Mesendoderm (in vitro differentiated cells): ENCODE measurements at regions not wholly inside any gene's neighbourhood (a gene's known extent, or its start where the extent isn't known, plus 50 kb on each side); places are given as distances from the start of the nearest gene placed in this dataset.
A peak's percentile ranks its signal among the peaks of the same experiment; 100 is the strongest.

ENCODE experiments used
- DNase-seq: peaks from one replicate; pipeline ENCODE4 v3.0.0; 2013
- H2AK5ac ChIP-seq: 2 replicates; pipeline ENCODE4 v1.6.1; 2013; ENCODE audit warnings: low read length, inconsistent platforms
- H2BK120ac ChIP-seq: 2 replicates; pipeline ENCODE4 v1.6.1; 2013; ENCODE audit warnings: low read depth, mild to moderate bottlenecking, low read length, moderate library complexity, mixed read lengths
- H2BK15ac ChIP-seq: replicated peaks from 2 replicates; pipeline ENCODE4 v1.6.1; 2013; ENCODE audit warnings: low read depth, mild to moderate bottlenecking, moderate library complexity
- H2BK5ac ChIP-seq: 2 replicates; pipeline ENCODE4 v1.6.1; 2013; ENCODE audit warnings: low read length, inconsistent platforms
- H3K18ac ChIP-seq: 2 replicates; pipeline ENCODE4 v1.6.1; 2013; ENCODE audit warnings: mild to moderate bottlenecking, low read length, mixed read lengths
- H3K23ac ChIP-seq: one replicate; pipeline ENCODE4 v1.6.1; 2013; ENCODE audit warnings: low read length
- H3K27ac ChIP-seq: 2 replicates; pipeline ENCODE4 v1.5.1; 2013; ENCODE audit warnings: low read depth, mild to moderate bottlenecking, inconsistent platforms, low read length, moderate library complexity
- H3K27me3 ChIP-seq: 2 replicates; pipeline ENCODE4 v1.6.1; 2013; ENCODE audit warnings: low read length, control low read depth, mild to moderate bottlenecking, inconsistent platforms; ENCODE audit not compliant: insufficient read depth, poor library complexity
- H3K36me3 ChIP-seq: 2 replicates; pipeline ENCODE4 v1.6.1; 2013; ENCODE audit warnings: low read length, inconsistent platforms; ENCODE audit not compliant: control insufficient read depth, insufficient read depth
- H3K4ac ChIP-seq: one replicate; pipeline ENCODE4 v1.6.1; 2013; ENCODE audit warnings: low read depth, mild to moderate bottlenecking, low read length, moderate library complexity
- H3K4me1 ChIP-seq: 2 replicates; pipeline ENCODE4 v1.6.1; 2013; ENCODE audit warnings: low read depth, low read length, inconsistent platforms; ENCODE audit not compliant: control insufficient read depth
- H3K4me2 ChIP-seq: 2 replicates; pipeline ENCODE4 v1.6.1; 2013; ENCODE audit warnings: low read length
- H3K4me3 ChIP-seq: 2 replicates; pipeline ENCODE4 v1.5.1; 2013; ENCODE audit warnings: mild to moderate bottlenecking, low read length
- H3K56ac ChIP-seq: one replicate; pipeline ENCODE4 v1.6.1; 2013; ENCODE audit warnings: low read length
- H3K79me1 ChIP-seq: 2 replicates; pipeline ENCODE4 v1.6.1; 2013; ENCODE audit warnings: low read length, inconsistent platforms
- H3K79me2 ChIP-seq: 2 replicates; pipeline ENCODE4 v1.6.1; 2013; ENCODE audit warnings: mild to moderate bottlenecking, low read length; ENCODE audit not compliant: control insufficient read depth, insufficient read depth
- H3K9ac ChIP-seq: 2 replicates; pipeline ENCODE4 v1.6.1; 2013; ENCODE audit warnings: low read length, inconsistent platforms
- H4K5ac ChIP-seq: one replicate; pipeline ENCODE4 v1.6.1; 2013; ENCODE audit warnings: low read length
- H4K8ac ChIP-seq: one replicate; pipeline ENCODE4 v1.6.1; 2013; ENCODE audit warnings: low read depth, mild to moderate bottlenecking, control low read depth, low read length, moderate library complexity
- WGBS: extraction: QIAGEN DNeasy Blood & Tissue Kit; methylation state at CpG from one replicate; pipeline ENCODE4 v1.1.7; 2013; ENCODE audit warnings: low lambda C conversion rate, missing lambda C conversion rate; ENCODE audit not compliant: insufficient coverage; ENCODE audit errors: extremely low coverage; 5-methylcytosine and 5-hydroxymethylcytosine counted together

DNA sequence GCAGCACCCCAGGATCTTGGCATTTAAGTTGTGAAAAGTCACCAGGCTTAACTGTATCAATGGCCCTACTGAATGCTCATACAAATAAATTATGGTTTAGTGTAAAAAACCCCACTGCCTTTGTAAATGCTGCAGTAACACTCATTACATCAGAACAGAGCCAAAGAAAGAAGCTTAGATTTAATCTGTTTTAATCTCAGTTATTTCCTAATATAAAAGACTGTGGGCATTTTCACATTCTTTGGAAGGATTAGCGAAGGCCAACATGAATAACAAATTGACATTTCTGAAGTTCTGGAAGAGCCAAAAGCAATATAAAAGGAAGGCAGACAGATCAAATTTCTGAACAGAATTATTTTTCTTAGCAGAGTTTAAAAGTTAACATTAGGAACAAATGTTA, 140.0 kb upstream of the HCCS start:
- H3K4me2 ChIP-seq: no peak overlapping the region
- no peaks in the 10 kb centered on the region for H3K27me3 ChIP-seq
- H3K56ac ChIP-seq: no peak overlapping the region
- no peaks in the 10 kb centered on the region for H3K36me3 ChIP-seq
- H2BK120ac ChIP-seq: no peak overlapping the region
- H2AK5ac ChIP-seq: no peak overlapping the region
- no peak overlapping the region for H3K4me3 ChIP-seq
- no peaks in the 10 kb centered on the region for H3K79me1 ChIP-seq
- H3K23ac ChIP-seq: no peak overlapping the region
- H2BK5ac ChIP-seq: no peak overlapping the region
- no peak overlapping the region for H3K18ac ChIP-seq
- H3K4me1 ChIP-seq: no peaks in the 10 kb centered on the region
- H4K5ac ChIP-seq: no peak overlapping the region
- no peak for DNase-seq
- no peaks in the 10 kb centered on the region for H3K79me2 ChIP-seq
- H3K4ac ChIP-seq: no peak overlapping the region
- H2BK15ac ChIP-seq: no peak overlapping the region
- WGBS: no CpG with 5 or more reads among the region's 1 CpG
- H3K27ac ChIP-seq: no peak overlapping the region
- no peak overlapping the region for H4K8ac ChIP-seq
- no peak overlapping the region for H3K9ac ChIP-seq

DNA sequence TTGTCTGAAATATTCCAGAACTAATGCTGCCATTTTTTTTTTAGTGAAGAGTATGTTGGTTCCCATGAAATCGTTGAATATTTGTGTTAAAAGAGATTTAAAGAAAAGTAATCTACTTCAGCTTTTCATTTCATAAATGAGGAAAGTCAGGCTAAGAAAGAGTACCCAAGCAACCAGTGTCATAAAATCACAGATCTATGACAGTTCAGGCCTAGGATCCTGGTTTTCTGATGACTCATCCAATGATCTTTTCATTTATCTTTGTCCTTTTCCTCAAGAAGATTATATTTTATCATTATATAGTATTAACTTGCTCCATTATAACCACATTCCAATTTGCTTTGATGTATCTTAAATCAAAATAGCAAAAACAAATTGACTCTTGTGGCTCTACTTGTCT, 139.4 kb upstream of the HCCS start:
- Histone ChIP-seq H3K27ac (no peak overlapping the region), H3K56ac (no peak overlapping the region), H3K4me3 (no peak overlapping the region), H3K4ac (no peak overlapping the region), H3K18ac (no peak overlapping the region), H2AK5ac (no peak overlapping the region), H4K5ac (no peak overlapping the region), H3K36me3 (no peaks in the 10 kb centered on the region), H3K79me2 (no peaks in the 10 kb centered on the region), H3K4me1 (no peaks in the 10 kb centered on the region), H3K79me1 (no peaks in the 10 kb centered on the region), H3K27me3 (no peaks in the 10 kb centered on the region), H3K4me2 (no peak overlapping the region), H3K9ac (no peak overlapping the region), H2BK120ac (no peak overlapping the region), H3K23ac (no peak overlapping the region), H4K8ac (no peak overlapping the region), H2BK15ac (no peak overlapping the region), H2BK5ac (no peak overlapping the region)
- no CpG with 5 or more reads among the region's 1 CpG for WGBS
- no peak for DNase-seq

DNA sequence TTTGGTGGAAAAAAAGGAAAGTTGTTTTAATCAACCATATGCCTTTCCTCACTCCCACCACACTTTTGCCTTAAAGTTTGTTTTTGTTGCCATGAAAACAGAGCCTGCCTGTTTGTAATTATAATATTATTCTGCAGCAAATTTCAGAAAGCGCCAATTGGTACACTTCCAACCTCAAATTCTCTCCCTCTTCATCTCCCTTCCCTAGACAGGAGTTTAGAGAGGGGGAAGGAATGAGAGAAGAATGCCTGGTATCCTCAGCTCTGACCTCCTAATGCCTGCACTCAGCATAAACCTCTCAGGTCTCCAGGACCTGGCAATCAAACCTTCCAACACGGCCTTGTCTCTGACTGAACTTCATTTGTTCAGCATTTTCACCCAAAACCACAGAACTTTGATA, 138.4 kb upstream of the HCCS start:
- Histone ChIP-seq H3K36me3 (no peaks in the 10 kb centered on the region), H4K5ac (no peak overlapping the region)

DNA sequence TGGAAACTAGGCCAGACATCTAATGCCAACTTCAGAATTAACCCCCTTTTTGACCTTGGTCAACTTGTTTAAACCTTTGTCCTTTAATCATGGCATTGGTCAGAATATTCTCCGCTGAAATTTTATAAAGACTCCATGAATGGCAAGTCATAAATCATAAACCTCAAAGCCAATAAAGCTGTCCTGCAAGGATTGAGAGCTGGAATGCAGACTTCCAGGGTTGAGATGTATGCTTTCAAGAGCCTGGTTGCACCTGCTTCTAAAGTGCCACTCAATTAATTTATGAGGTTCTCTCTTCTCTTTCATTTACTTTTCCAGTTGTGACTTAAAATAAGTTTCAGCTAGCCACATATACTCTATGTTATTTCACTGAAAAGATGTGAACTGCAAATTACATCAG, 136.2 kb upstream of the HCCS start:
- no peaks in the 10 kb centered on the region for H3K4me1 ChIP-seq
- no peak overlapping the region for H3K18ac ChIP-seq
- H4K5ac ChIP-seq: no peak overlapping the region
- no CpG with 5 or more reads among the region's 1 CpG for WGBS
- no peaks in the 10 kb centered on the region for H3K79me1 ChIP-seq
- no peak overlapping the region for H3K27ac ChIP-seq
- no peak overlapping the region for H2BK5ac ChIP-seq
- H2BK15ac ChIP-seq: no peak overlapping the region
- H3K79me2 ChIP-seq: no peaks in the 10 kb centered on the region
- H3K9ac ChIP-seq: no peak overlapping the region
- no peaks in the 10 kb centered on the region for H3K36me3 ChIP-seq
- no peaks in the 10 kb centered on the region for H3K27me3 ChIP-seq
- H3K4me2 ChIP-seq: no peak overlapping the region
- H4K8ac ChIP-seq: no peak overlapping the region
- no peak overlapping the region for H2BK120ac ChIP-seq
- no peak overlapping the region for H3K4me3 ChIP-seq
- H3K23ac ChIP-seq: no peak overlapping the region
- no peak overlapping the region for H3K4ac ChIP-seq
- H2AK5ac ChIP-seq: no peak overlapping the region
- H3K56ac ChIP-seq: no peak overlapping the region
- no peak for DNase-seq

More for the DNA sequence above, 138.4 kb upstream of the HCCS start:
- Histone ChIP-seq H3K18ac (no peak overlapping the region), H3K56ac (no peak overlapping the region), H3K27ac (no peak overlapping the region), H2BK120ac (no peak overlapping the region), H3K79me2 (no peaks in the 10 kb centered on the region), H2BK15ac (no peak overlapping the region), H2AK5ac (no peak overlapping the region), H3K79me1 (no peaks in the 10 kb centered on the region), H3K23ac (no peak overlapping the region), H3K4ac (no peak overlapping the region), H3K4me1 (no peaks in the 10 kb centered on the region), H3K4me3 (no peak overlapping the region), H3K9ac (no peak overlapping the region), H2BK5ac (no peak overlapping the region), H4K8ac (no peak overlapping the region), H3K4me2 (no peak overlapping the region), H3K27me3 (no peaks in the 10 kb centered on the region)
- no peak for DNase-seq
- WGBS: no CpG with 5 or more reads among the region's 2 CpGs

DNA sequence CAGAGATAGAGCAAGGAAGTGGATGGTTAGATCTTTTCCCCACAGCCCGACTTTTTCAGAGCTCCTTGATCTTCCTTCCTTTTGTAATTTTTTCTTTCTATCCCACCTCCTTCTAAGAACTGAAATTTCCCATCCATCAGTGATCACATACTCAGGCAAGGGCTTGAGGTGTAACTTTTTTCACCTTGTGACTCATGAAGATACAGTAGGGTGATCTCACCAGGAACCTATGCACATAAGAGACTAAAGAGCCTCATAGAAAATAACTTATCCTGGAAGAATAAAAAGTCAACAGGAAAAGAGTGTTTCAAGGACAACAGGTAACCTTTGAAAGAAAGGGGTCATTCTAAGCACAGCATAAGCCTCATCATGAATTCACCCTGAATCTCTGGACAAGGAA, 131.2 kb upstream of the HCCS start:
- H3K23ac ChIP-seq: no peak overlapping the region
- no peaks in the 10 kb centered on the region for H3K79me1 ChIP-seq
- no peaks in the 10 kb centered on the region for H3K36me3 ChIP-seq
- H4K5ac ChIP-seq: no peak overlapping the region
- H3K27me3 ChIP-seq: no peaks in the 10 kb centered on the region
- no peak overlapping the region for H3K4ac ChIP-seq
- no peaks in the 10 kb centered on the region for H3K4me1 ChIP-seq
- H3K56ac ChIP-seq: no peak overlapping the region
- H2AK5ac ChIP-seq: no peak overlapping the region
- no peak overlapping the region for H2BK15ac ChIP-seq
- H3K27ac ChIP-seq: no peak overlapping the region
- no CpG with 5 or more reads among the region's 1 CpG for WGBS
- H2BK5ac ChIP-seq: no peak overlapping the region
- no peak overlapping the region for H3K4me2 ChIP-seq
- no peak overlapping the region for H4K8ac ChIP-seq
- H3K79me2 ChIP-seq: no peaks in the 10 kb centered on the region
- no peak overlapping the region for H3K18ac ChIP-seq
- peak; percentile 40 for DNase-seq
- no peak overlapping the region for H3K4me3 ChIP-seq
- no peak overlapping the region for H2BK120ac ChIP-seq
- no peak overlapping the region for H3K9ac ChIP-seq

DNA sequence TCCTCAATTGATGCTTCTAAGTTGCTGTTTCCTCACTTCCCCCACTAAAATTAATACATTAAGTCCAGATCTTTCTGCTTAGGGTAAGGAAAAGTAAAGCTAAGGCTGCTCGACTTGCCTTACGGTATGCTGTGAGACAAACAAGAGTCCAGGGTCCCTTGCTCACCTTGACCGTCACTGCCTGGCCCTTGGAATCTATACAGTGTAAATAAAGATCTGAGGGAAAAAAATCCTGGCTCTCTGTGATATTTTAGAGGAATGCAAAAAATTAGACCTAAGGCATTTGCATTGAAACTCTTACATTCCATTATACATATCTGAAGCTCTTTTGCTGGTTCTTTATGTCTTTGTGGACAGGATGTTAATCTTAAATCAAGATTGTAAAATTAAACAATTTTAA, 129.6 kb upstream of the HCCS start:
- no peaks in the 10 kb centered on the region for H3K27me3 ChIP-seq
- H3K4me3 ChIP-seq: no peak overlapping the region
- no peaks in the 10 kb centered on the region for H3K36me3 ChIP-seq
- no peak overlapping the region for H3K27ac ChIP-seq
- H3K79me1 ChIP-seq: no peaks in the 10 kb centered on the region
- H4K8ac ChIP-seq: no peak overlapping the region
- no peak overlapping the region for H3K23ac ChIP-seq
- H4K5ac ChIP-seq: no peak overlapping the region
- no peak for DNase-seq
- H3K18ac ChIP-seq: no peak overlapping the region
- no peak overlapping the region for H3K9ac ChIP-seq
- no peaks in the 10 kb centered on the region for H3K79me2 ChIP-seq
- WGBS: no CpG with 5 or more reads among the region's 3 CpGs
- no peak overlapping the region for H3K4ac ChIP-seq
- H2BK5ac ChIP-seq: no peak overlapping the region
- H2AK5ac ChIP-seq: no peak overlapping the region
- no peak overlapping the region for H2BK120ac ChIP-seq
- H3K4me2 ChIP-seq: no peak overlapping the region
- H3K4me1 ChIP-seq: no peaks in the 10 kb centered on the region
- no peak overlapping the region for H2BK15ac ChIP-seq
- H3K56ac ChIP-seq: no peak overlapping the region
